ENCODE measurements at regions not wholly inside any gene's neighbourhood (a gene's known extent, or its start where the extent isn't known, plus 50 kb on each side); places are given as distances from the start of the nearest gene placed in this dataset.

DNA sequence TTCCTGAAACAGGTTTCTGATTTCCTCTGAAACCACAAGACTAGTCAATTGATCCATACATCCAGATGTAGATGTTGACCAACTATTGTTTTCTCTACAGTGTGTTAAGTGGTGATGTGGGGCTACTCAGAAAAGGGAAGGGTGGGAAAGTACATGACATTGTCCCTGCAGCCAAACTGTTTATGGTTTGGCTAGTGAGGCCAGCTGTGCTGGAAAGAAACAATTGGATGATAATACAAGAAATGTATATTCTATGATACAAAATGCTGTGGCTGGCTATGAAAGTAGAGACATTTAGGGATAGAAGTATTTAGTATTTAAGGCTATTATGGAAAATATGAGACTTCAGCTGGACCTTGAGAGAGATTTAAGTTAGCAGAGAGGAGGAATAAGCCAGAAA, 244.5 kb downstream of the ADGRL2 start:
- Histone ChIP-seq H3K9me3 (replicated peaks in 1 of 3) (no peaks in the 10 kb centered on the region), H3K27me3 (no peaks in the 10 kb centered on the region), H3K4me1 (replicated peaks in 1 of 2) (no peaks in the 10 kb centered on the region), H3K4me3 (no peak overlapping the region), H3K36me3 (replicated peaks in 1 of 2) (no peaks in the 10 kb centered on the region), H3K27ac (no peak overlapping the region)
- no peak for DNase-seq
- intact Hi-C loops (cut with DNase I), result no loop called here
- no peak for TF ChIP-seq POLR2A (IDR thresholded peaks at IDR 0.05)
- TF ChIP-seq, protein P1, sequence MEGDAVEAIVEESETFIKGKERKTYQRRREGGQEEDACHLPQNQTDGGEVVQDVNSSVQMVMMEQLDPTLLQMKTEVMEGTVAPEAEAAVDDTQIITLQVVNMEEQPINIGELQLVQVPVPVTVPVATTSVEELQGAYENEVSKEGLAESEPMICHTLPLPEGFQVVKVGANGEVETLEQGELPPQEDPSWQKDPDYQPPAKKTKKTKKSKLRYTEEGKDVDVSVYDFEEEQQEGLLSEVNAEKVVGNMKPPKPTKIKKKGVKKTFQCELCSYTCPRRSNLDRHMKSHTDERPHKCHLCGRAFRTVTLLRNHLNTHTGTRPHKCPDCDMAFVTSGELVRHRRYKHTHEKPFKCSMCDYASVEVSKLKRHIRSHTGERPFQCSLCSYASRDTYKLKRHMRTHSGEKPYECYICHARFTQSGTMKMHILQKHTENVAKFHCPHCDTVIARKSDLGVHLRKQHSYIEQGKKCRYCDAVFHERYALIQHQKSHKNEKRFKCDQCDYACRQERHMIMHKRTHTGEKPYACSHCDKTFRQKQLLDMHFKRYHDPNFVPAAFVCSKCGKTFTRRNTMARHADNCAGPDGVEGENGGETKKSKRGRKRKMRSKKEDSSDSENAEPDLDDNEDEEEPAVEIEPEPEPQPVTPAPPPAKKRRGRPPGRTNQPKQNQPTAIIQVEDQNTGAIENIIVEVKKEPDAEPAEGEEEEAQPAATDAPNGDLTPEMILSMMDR (IDR thresholded peaks at IDR 0.05), result no peak

DNA sequence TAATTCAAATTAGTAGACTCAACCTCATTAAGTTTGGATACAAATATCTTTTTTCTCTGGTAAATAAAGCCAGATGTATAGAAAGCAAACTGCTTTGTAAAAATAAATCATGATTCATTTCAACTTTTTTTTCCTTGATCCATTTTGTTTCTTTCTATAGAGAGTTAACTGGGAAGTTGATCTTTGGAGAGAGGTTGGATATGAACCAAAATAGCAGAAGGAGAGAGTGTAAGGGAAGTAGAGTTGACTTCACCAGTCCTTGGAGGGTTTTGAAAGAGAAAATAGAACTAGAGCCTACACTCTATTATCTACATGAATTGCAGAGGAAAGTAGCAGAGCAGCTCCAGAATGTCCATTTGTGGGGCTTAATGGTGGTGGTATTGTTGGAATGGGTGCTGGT, 243.8 kb downstream of the ADGRL2 start:
- no peak for DNase-seq
- Histone ChIP-seq H3K27ac (no peak overlapping the region), H3K4me3 (no peak overlapping the region), H3K4me1 (replicated peaks in 1 of 2) (no peaks in the 10 kb centered on the region), H3K27me3 (no peaks in the 10 kb centered on the region), H3K36me3 (replicated peaks in 1 of 2) (no peaks in the 10 kb centered on the region), H3K9me3 (replicated peaks in 1 of 3) (no peaks in the 10 kb centered on the region)
- intact Hi-C loops (cut with DNase I), result no loop called here
- no peak for TF ChIP-seq POLR2A (IDR thresholded peaks at IDR 0.05)
- TF ChIP-seq, protein P1 (IDR thresholded peaks at IDR 0.05), result no peak

DNA sequence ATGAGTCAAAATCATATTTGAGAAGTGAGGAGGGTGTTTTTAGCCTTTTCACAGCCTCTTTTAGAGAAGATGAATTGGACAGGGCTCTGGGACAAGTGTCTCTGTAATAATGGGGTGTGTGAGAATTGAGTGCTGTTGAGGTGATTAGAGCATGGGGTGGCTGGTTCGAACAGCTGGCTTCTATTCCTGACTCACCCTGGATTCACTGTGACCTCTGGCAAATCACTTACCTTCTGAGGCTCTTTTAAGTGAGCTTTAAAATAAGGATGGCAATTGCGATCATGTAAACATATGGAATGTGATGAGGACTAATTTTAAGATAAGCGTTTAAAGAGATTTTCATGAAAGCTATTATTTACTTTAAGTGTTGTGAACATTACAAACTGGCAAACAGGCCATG, 243.4 kb downstream of the ADGRL2 start:
- DNase-seq, result no peak
- TF ChIP-seq, protein P1 (IDR thresholded peaks at IDR 0.05), result no peak
- no peak for TF ChIP-seq POLR2A (IDR thresholded peaks at IDR 0.05)
- 85 to 88% (median 87%) methylated on average over 3 of the region's 3 CpGs for WGBS, 4 donors
- Histone ChIP-seq H3K27ac (no peak overlapping the region), H3K4me3 (no peak overlapping the region), H3K4me1 (replicated peaks in 1 of 2) (no peaks in the 10 kb centered on the region), H3K9me3 (replicated peaks in 1 of 3) (no peaks in the 10 kb centered on the region), H3K27me3 (no peaks in the 10 kb centered on the region), H3K36me3 (replicated peaks in 1 of 2) (no peaks in the 10 kb centered on the region)
- intact Hi-C loops (cut with DNase I), result no loop called here

GRCh38 chr1:82042306-82043060, 241.7 kb downstream of the ADGRL2 start:
- intact Hi-C loops (cut with DNase I), result no loop called here
- Histone ChIP-seq H3K27me3 (no peaks in the 10 kb centered on the region), H3K4me1 (replicated peaks in 1 of 2) (no peaks in the 10 kb centered on the region), H3K36me3 (replicated peaks in 1 of 2) (no peaks in the 10 kb centered on the region), H3K27ac (no peak overlapping the region), H3K9me3 (replicated peaks in 1 of 3) (no peaks in the 10 kb centered on the region), H3K4me3 (no peak overlapping the region)
- no peak for TF ChIP-seq POLR2A (IDR thresholded peaks at IDR 0.05)
- TF ChIP-seq, protein P1 (IDR thresholded peaks at IDR 0.05), result no peak
- no peak for DNase-seq
- 60 to 67% (median 64%) methylated on average over 4 of the region's 4 CpGs for WGBS, 4 donors

Data from adrenal gland (tissue), 9 donors.